Hepatocyte (in vitro differentiated cells): ENCODE measurements at regions not wholly inside any gene's neighbourhood (a gene's known extent, or its start where the extent isn't known, plus 50 kb on each side); places are given as distances from the start of the nearest gene placed in this dataset.
"Not testable (repeated sequence)": the region's sequence is repeated elsewhere in the genome, so short reads cannot be mapped to it uniquely, and the experiment has no call there.

Experiments
- DNase-seq: peaks from one replicate; pipeline ENCODE4 v3.0.0-alpha.2; 2016; ENCODE audit warnings: low spot score
- H2AFZ ChIP-seq: fragments of 200-600 bp; sonication (generic); 2 replicates; pipeline ENCODE4 v1.6.0; 2016; ENCODE audit warnings: antibody characterized with exemption, mild to moderate bottlenecking
- H3K27ac ChIP-seq: fragments of 200-600 bp; sonication (generic); 2 replicates; pipeline ENCODE4 v1.5.1; 2016; ENCODE audit warnings: mild to moderate bottlenecking
- H3K27me3 ChIP-seq: fragments of 200-600 bp; sonication (generic); 2 replicates; pipeline ENCODE4 v1.6.1; 2016
- H3K36me3 ChIP-seq: fragments of 200-600 bp; sonication (generic); replicated peaks from 2 replicates; pipeline ENCODE4 v1.5.1; 2016; ENCODE audit warnings: low read depth; ENCODE audit not compliant: insufficient read depth
- H3K4me1 ChIP-seq: fragments of 200-600 bp; sonication (generic); 2 replicates; pipeline ENCODE4 v1.5.1; 2016; ENCODE audit warnings: mild to moderate bottlenecking, moderate library complexity; ENCODE audit not compliant: insufficient read depth
- H3K4me2 ChIP-seq: fragments of 200-600 bp; sonication (generic); 2 replicates; pipeline ENCODE4 v1.6.0; 2016
- H3K4me3 ChIP-seq: fragments of 200-600 bp; sonication (generic); 2 replicates; pipeline ENCODE4 v1.5.1; 2016; ENCODE audit warnings: mild to moderate bottlenecking
- H3K79me2 ChIP-seq: fragments of 200-600 bp; sonication (generic); 2 replicates; pipeline ENCODE4 v1.6.0; 2017; ENCODE audit warnings: mild to moderate bottlenecking
- H3K9me2 ChIP-seq: fragments of 200-600 bp; sonication (generic); replicated peaks from 2 replicates; pipeline ENCODE4 v1.6.0; 2017; ENCODE audit warnings: mild to moderate bottlenecking; ENCODE audit not compliant: insufficient read depth
- H3K9me3 ChIP-seq: fragments of 200-600 bp; sonication (generic); 2 replicates; pipeline ENCODE4 v1.5.1; 2016; ENCODE audit warnings: low read depth, mild to moderate bottlenecking
- H4K20me1 ChIP-seq: fragments of 200-600 bp; sonication (generic); 2 replicates; pipeline ENCODE4 v1.6.0; 2016; ENCODE audit warnings: mild to moderate bottlenecking; ENCODE audit not compliant: insufficient read depth, poor library complexity, severe bottlenecking
- EZH2 ChIP-seq: fragments of 200-600 bp; sonication (generic); IDR thresholded peaks from 2 replicates; pipeline ENCODE4 v1.6.1; 2016; ENCODE audit warnings: antibody characterized with exemption, mild to moderate bottlenecking, borderline replicate concordance
- EZH2phosphoT487 ChIP-seq: fragments of 200-600 bp; sonication (generic); IDR thresholded peaks from one replicate; pipeline ENCODE4 v1.6.1; 2018; ENCODE audit warnings: antibody characterized with exemption, mild to moderate bottlenecking, low read depth, moderate library complexity; ENCODE audit not compliant: unreplicated experiment, severe bottlenecking
- WGBS: methylation state at CpG from one replicate; pipeline ENCODE4 v1.1.6; 2016; ENCODE audit warnings: low lambda C conversion rate; ENCODE audit errors: missing lambda C conversion rate; 5-methylcytosine and 5-hydroxymethylcytosine counted together
- TF ChIP-seq, protein P1 (sequence below): fragments of 200-600 bp; sonication (generic); IDR thresholded peaks from 2 replicates; pipeline ENCODE4 v1.5.1; 2016; ENCODE audit warnings: antibody characterized with exemption, mild to moderate bottlenecking; ENCODE audit not compliant: poor library complexity

DNA sequence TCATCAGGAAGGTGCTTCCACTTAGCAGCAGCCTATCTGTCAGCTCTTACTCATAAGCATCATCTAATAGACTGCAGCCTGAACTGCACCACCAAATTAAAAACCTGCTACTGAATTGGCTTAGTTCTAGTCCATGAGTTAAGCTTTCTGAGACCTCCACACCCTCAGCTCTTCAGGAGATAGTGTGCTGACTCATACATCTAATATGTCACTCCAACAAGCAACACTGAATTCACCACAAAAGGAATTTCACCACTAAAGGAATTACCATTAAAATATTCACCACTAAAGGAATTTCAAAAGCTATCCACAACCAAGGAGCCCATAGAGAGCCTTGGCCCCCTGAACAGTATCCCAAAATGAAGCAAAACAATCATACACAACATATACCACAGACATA lies 418.5 kb upstream of the RORB start:
- no peak for DNase-seq
- Histone ChIP-seq H3K4me1 (no peaks in the 10 kb centered on the region), H3K9me3 (no peaks in the 10 kb centered on the region), H4K20me1 (no peaks in the 10 kb centered on the region), H2AFZ (no peak overlapping the region), H3K27ac (no peak overlapping the region), H3K4me3 (no peak overlapping the region), H3K36me3 (no peaks in the 10 kb centered on the region), H3K9me2 (no peaks in the 10 kb centered on the region), H3K79me2 (no peaks in the 10 kb centered on the region), H3K4me2 (no peak overlapping the region), H3K27me3 (no peaks in the 10 kb centered on the region)
- TF ChIP-seq EZH2phosphoT487 = no peak
- TF ChIP-seq EZH2 = no peak
- TF ChIP-seq, protein P1, sequence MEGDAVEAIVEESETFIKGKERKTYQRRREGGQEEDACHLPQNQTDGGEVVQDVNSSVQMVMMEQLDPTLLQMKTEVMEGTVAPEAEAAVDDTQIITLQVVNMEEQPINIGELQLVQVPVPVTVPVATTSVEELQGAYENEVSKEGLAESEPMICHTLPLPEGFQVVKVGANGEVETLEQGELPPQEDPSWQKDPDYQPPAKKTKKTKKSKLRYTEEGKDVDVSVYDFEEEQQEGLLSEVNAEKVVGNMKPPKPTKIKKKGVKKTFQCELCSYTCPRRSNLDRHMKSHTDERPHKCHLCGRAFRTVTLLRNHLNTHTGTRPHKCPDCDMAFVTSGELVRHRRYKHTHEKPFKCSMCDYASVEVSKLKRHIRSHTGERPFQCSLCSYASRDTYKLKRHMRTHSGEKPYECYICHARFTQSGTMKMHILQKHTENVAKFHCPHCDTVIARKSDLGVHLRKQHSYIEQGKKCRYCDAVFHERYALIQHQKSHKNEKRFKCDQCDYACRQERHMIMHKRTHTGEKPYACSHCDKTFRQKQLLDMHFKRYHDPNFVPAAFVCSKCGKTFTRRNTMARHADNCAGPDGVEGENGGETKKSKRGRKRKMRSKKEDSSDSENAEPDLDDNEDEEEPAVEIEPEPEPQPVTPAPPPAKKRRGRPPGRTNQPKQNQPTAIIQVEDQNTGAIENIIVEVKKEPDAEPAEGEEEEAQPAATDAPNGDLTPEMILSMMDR = no peak

DNA sequence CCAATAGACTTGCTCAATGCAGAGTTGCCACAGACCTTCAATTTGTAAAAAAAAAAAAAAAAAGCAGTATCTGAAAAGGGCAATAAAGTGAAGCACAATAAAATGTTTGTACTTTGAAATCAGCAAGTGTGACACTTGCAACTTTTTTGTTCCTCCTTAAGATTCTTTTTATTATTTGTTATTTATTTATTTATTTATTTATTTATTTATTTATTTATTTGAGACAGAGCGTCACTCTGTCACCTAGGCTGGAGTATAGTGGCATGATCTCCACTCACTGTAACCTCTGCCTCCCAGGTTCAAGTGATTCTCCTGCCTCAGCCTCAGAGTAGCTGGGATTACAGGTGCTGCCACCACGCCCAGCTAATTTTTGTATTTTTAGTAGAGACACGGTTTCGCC lies 416.5 kb upstream of the RORB start:
- not testable (repeated sequence) for DNase-seq, H3K9me3 ChIP-seq, H4K20me1 ChIP-seq, H3K27ac ChIP-seq, H3K9me2 ChIP-seq, H3K4me1 ChIP-seq, H3K27me3 ChIP-seq, H3K36me3 ChIP-seq, H3K4me2 ChIP-seq, H2AFZ ChIP-seq, H3K4me3 ChIP-seq, H3K79me2 ChIP-seq
- WGBS = 92% methylated on average over 4 of the region's 4 CpGs

DNA sequence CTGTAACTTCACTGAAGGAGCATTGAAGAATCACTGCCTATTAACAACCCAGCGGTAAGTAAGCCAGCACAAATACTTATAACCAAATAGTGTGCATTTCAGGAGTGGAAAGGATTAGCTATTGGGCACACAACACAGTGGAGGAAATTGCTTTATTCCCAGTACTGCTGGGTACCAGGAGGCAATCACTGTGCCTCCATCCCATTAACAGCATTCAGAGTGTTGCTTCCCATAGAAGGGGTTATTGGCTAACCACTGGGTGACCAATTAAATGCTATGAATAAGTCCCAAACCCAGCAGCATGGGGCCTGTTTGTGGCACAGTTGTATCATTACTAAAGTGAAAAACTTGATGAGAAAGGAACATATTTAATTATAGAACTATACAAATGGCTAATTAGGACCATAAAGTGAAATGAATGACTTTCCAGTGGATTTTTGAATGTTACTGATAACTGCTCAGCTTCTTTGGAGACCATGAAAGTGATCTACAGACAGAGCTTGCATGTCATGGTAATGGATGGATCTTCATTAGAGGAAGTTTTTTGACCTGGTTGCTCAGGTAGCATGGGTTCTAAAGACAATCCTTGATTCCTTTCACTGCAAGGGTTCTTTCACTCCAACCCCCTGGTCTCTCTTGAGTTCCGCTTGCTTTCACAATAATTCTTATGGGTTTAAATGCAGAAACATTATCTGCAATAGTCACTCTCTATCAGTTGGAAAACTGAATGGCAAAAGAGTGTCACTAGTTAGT lies 413.3 kb upstream of the RORB start:
- Histone ChIP-seq H3K9me3 (no peaks in the 10 kb centered on the region), H3K4me1 (no peaks in the 10 kb centered on the region), H3K27ac (no peak overlapping the region), H3K27me3 (peaks cover 6% of the 10 kb centered on the region), H3K4me3 (no peak overlapping the region), H3K4me2 (no peak overlapping the region), H3K79me2 (no peaks in the 10 kb centered on the region), H2AFZ (no peak overlapping the region), H3K9me2 (no peaks in the 10 kb centered on the region), H4K20me1 (no peaks in the 10 kb centered on the region), H3K36me3 (no peaks in the 10 kb centered on the region)
- WGBS = 62% methylated on average over 2 of the region's 2 CpGs
- no peak for DNase-seq
- TF ChIP-seq, protein P1 = no peak
- TF ChIP-seq EZH2 (no peak), EZH2phosphoT487 (no peak)

DNA sequence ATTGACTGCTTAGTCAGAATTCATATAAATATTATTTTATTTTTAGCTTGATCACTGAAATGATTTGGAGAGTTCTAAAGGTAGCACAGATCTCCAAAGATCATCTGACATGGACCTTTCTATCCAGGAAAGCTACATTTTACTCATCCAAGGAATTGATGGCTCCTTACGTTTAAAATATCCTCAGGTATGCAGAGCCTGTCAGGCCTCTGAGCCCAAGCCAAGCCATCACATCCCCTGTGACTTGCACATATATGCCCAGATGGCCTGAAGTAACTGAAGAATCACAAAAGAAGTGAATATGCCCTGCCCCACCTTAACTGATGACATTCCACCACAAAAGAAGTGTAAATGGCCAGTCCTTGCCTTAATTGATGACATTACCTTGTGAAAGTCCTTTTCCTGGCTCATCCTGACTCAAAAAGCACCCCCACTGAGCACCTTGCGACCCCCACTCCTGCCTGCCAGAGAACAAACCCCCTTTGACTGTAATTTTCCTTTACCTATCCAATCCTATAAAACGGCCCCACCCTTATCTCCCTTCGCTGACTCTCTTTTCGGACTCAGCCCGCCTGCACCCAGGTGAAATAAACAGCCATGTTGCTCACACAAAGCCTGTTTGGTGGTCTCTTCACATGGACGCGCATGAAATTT lies 411.6 kb upstream of the RORB start:
- not testable (repeated sequence) for H3K9me3 ChIP-seq

DNA sequence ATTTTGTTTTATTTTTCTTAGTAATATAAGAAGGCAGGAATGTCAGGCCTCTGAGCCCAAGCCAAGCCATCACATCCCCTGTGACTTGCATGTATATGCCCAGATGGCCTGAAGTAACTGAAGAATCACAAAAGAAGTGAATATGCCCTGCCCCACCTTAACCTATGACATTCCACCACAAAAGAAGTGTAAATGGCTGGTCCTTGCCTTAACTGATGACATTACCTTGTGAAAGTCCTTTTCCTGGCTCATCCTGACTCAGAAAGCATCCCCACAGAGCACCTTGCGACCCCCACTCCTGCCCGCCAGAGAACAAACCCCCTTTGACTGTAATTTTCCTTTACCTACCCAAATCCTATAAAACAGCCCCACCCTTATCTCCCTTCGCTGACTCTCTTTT lies 406.2 kb upstream of the RORB start:
- not testable (repeated sequence) for H3K4me2 ChIP-seq, DNase-seq, H3K4me3 ChIP-seq, H3K4me1 ChIP-seq, H3K9me3 ChIP-seq, H2AFZ ChIP-seq, H3K27ac ChIP-seq, H3K27me3 ChIP-seq, H3K79me2 ChIP-seq, H3K9me2 ChIP-seq, H4K20me1 ChIP-seq, H3K36me3 ChIP-seq
- 87% methylated on average over 3 of the region's 3 CpGs for WGBS

More for the DNA sequence above, 411.6 kb upstream of the RORB start:
- not testable (repeated sequence) for H4K20me1 ChIP-seq, H3K4me3 ChIP-seq, H3K4me2 ChIP-seq, DNase-seq, H3K9me2 ChIP-seq, H3K36me3 ChIP-seq, H3K27ac ChIP-seq, H3K79me2 ChIP-seq, H3K4me1 ChIP-seq, H3K27me3 ChIP-seq, H2AFZ ChIP-seq
- 28% methylated on average over 8 of the region's 8 CpGs for WGBS
